SJCRH30 (cell line): ENCODE measurements at regions not wholly inside any gene's neighbourhood (a gene's known extent, or its start where the extent isn't known, plus 50 kb on each side); places are given as distances from the start of the nearest gene placed in this dataset.
A peak's percentile ranks its signal among the peaks of the same experiment; 100 is the strongest.

ENCODE experiments used
- DNase-seq, 2 experiments: peaks; one replicate each; pipeline ENCODE4 v3.0.0-alpha.2; 2015 to 2020
- H3K27ac ChIP-seq: fragments of 250-450 bp; sonication (Bioruptor Pico); 2 replicates; pipeline ENCODE4 v1.5.1; 2020; ENCODE audit warnings: mild to moderate bottlenecking, moderate library complexity
- H3K27me3 ChIP-seq: fragments of 250-450 bp; sonication (Bioruptor Pico); 2 replicates; pipeline ENCODE4 v1.5.1; 2020; ENCODE audit warnings: mild to moderate bottlenecking, moderate library complexity
- H3K36me3 ChIP-seq: fragments of 250-450 bp; sonication (Bioruptor Pico); 2 replicates; pipeline ENCODE4 v1.5.1; 2020; ENCODE audit warnings: mild to moderate bottlenecking, moderate library complexity
- H3K4me1 ChIP-seq: fragments of 250-450 bp; sonication (Bioruptor Pico); 2 replicates; pipeline ENCODE4 v1.5.1; 2020; ENCODE audit warnings: mild to moderate bottlenecking, moderate library complexity
- H3K4me3 ChIP-seq: fragments of 250-450 bp; sonication (Bioruptor Pico); 2 replicates; pipeline ENCODE4 v1.5.1; 2020; ENCODE audit warnings: mild to moderate bottlenecking, moderate library complexity
- H3K9me3 ChIP-seq: fragments of 250-450 bp; sonication (Bioruptor Pico); replicated peaks from 2 replicates; pipeline ENCODE4 v1.5.1; 2020; ENCODE audit warnings: mild to moderate bottlenecking, moderate library complexity

- no peak for DNase-seq
- Histone ChIP-seq H3K36me3 (no peaks in the 10 kb centered on the region), H3K27ac (no peak overlapping the region), H3K9me3 (no peaks in the 10 kb centered on the region), H3K4me1 (peaks cover 12% of the 10 kb centered on the region), H3K27me3 (no peaks in the 10 kb centered on the region), H3K4me3 (no peak overlapping the region)
These were observed 100.5 kb downstream of the SPTSSA start for GRCh38 chr14:34361504-34362011.

DNA sequence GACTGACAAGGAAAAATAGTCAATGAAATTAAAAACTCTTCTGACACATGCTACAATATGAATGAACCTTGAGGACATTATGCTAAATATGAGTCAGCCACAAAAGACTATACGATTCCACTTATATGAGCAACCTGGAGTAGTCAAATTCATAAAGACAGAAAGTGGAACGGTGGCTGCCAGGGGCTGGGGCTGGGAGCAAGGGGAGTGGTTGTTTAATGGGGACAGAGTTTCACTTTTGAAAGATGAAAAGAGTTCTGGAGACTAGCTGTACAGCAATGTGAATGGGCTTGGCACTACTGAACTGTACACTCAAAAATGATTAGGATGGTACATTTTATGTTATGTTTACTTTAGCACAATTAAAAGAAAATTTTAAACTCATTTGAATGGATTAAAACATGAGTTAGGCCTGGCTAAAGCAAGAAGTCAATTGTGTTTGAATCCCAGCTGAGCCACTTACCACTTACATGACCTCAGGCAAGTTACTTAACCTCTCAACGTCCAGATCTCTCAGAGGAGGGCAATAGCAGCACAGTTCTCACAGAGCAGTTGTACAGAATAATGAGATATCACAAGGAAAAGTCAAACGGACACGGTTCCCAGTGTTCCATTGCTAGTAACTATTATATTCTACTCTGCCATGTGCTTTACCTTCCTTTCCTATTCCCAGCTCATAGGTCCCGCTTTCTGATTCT lies 102.5 kb downstream of the SPTSSA start:
- H3K27me3 ChIP-seq = no peaks in the 10 kb centered on the region
- no peaks in the 10 kb centered on the region for H3K36me3 ChIP-seq
- H3K27ac ChIP-seq = peak overlapping the region; percentile 5; the same call in 1 of the 2 replicates
- no peaks in the 10 kb centered on the region for H3K9me3 ChIP-seq
- no peak overlapping the region for H3K4me3 ChIP-seq
- peak in 1 of 2 experiments; percentile 41 for DNase-seq
- peaks cover 32% of the 10 kb centered on the region for H3K4me1 ChIP-seq

- Histone ChIP-seq H3K4me1 (peaks cover 47% of the 10 kb centered on the region), H3K27ac (peak overlapping the region; percentile 98), H3K9me3 (0 out of 2 replicates have a peak, but pooled peaks cover 2% of the 10 kb centered on the region), H3K27me3 (no peaks in the 10 kb centered on the region), H3K36me3 (no peaks in the 10 kb centered on the region), H3K4me3 (no peak overlapping the region)
- peak; percentile 60 to 76 for DNase-seq
These were observed 105.8 kb downstream of the SPTSSA start for GRCh38 chr14:34356264-34356654.

- Histone ChIP-seq H3K27me3 (no peaks in the 10 kb centered on the region), H3K4me3 (no peak overlapping the region), H3K4me1 (peaks cover 47% of the 10 kb centered on the region), H3K27ac (peak overlapping the region; percentile 98), H3K9me3 (0 out of 2 replicates have a peak, but pooled peaks cover 2% of the 10 kb centered on the region), H3K36me3 (no peaks in the 10 kb centered on the region)
- DNase-seq = peak; percentile 81 to 93
These were observed 106.3 kb downstream of the SPTSSA start for GRCh38 chr14:34355584-34356263.

DNA sequence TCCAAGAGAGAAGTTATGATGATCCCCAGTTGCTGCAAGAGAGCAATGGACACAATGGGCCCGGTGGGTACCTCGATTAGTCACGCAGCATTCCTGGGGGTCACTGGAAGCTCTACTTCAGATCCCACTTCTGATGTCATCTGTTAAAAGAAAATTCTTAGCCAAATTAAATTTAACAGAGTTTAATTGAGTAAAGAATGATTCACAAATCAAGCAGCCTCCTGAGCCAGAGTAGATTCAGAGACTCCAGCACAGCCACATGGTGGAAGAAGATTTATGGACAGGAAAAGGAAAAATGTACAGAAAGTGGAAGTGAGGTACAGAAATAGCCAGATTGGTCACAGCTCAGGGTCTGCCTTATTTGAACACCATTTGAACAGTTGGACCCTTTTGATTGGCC lies 107.5 kb downstream of the SPTSSA start:
- peak overlapping the region; percentile 98 for H3K27ac ChIP-seq

DNA sequence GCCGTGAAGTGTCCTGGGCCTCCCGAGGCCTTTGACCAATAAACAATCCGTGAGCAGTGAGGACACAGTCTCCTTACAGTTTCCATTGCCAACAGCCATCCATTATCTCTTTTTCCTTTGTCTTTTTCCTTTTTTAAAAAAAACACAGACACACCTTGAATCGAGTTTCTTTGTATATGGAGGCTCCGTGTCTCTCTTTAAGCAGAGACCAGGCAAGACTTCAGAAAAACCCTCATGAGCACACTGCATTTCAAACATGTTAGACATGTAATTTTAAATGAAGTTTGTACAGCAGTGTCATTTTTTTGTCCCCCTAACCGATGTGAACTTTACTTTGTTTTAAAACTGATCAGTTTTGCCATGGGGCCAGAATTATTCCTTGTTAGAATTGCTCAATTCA lies 111.1 kb downstream of the SPTSSA start:
- Histone ChIP-seq H3K4me3 (no peak overlapping the region), H3K9me3 (peaks cover 22% of the 10 kb centered on the region), H3K4me1 (peaks cover 29% of the 10 kb centered on the region), H3K27ac (no peak overlapping the region), H3K36me3 (no peaks in the 10 kb centered on the region), H3K27me3 (no peaks in the 10 kb centered on the region)
- DNase-seq = no peak

More for the DNA sequence above, 107.5 kb downstream of the SPTSSA start:
- peak; percentile 89 to 92 for DNase-seq
- no peaks in the 10 kb centered on the region for H3K27me3 ChIP-seq
- H3K36me3 ChIP-seq = no peaks in the 10 kb centered on the region
- H3K4me1 ChIP-seq = peaks cover 43% of the 10 kb centered on the region
- peak overlapping the region; percentile 7 for H3K4me3 ChIP-seq
- 0 out of 2 replicates have a peak, but pooled peaks cover 2% of the 10 kb centered on the region for H3K9me3 ChIP-seq

GRCh38 chr14:34348592-34348991 lies 113.4 kb downstream of the SPTSSA start:
- Histone ChIP-seq H3K4me3 (no peak overlapping the region), H3K4me1 (peaks cover 5% of the 10 kb centered on the region), H3K36me3 (no peaks in the 10 kb centered on the region), H3K27me3 (no peaks in the 10 kb centered on the region), H3K27ac (no peak overlapping the region), H3K9me3 (peaks cover 34% of the 10 kb centered on the region)
- DNase-seq = no peak

DNA sequence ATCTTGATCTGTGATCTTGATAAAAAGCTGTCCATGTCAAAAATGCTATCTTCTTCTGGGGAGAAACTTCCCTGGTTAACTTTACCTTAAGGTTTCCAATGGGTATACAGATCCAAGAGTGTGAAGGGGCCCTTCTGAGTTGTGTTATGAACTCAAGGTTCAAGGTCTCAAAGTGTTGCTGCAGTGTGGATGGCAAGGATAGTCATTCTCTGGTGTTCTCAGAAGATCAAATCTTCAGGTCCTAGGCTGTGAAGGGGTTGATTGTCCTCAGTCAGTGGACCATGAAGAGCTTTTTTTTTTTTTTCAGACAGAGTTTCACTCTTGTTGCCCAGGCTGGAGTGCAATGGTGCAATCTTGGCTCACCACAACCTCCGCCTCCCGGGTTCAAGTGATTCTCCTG lies 114.4 kb downstream of the SPTSSA start:
- Histone ChIP-seq H3K27ac (no peak overlapping the region), H3K4me3 (no peak overlapping the region), H3K9me3 (peaks cover 42% of the 10 kb centered on the region), H3K4me1 (no peaks in the 10 kb centered on the region), H3K36me3 (no peaks in the 10 kb centered on the region), H3K27me3 (no peaks in the 10 kb centered on the region)
- no peak for DNase-seq

- Histone ChIP-seq H3K4me3 (no peak overlapping the region), H3K4me1 (peaks cover 3% of the 10 kb centered on the region), H3K27ac (no peak overlapping the region), H3K9me3 (peaks cover 52% of the 10 kb centered on the region), H3K36me3 (no peaks in the 10 kb centered on the region), H3K27me3 (no peaks in the 10 kb centered on the region)
- DNase-seq = no peak
These were observed 116.1 kb downstream of the SPTSSA start for GRCh38 chr14:34345718-34346465.

- Histone ChIP-seq H3K9me3 (peaks cover 53% of the 10 kb centered on the region), H3K36me3 (no peaks in the 10 kb centered on the region), H3K27me3 (no peaks in the 10 kb centered on the region), H3K4me3 (no peak overlapping the region), H3K27ac (no peak overlapping the region), H3K4me1 (peaks cover 14% of the 10 kb centered on the region)
- DNase-seq = no peak
These were observed 117.7 kb downstream of the SPTSSA start for GRCh38 chr14:34344318-34344717.

- Histone ChIP-seq H3K36me3 (no peaks in the 10 kb centered on the region), H3K4me3 (no peak overlapping the region), H3K9me3 (peaks cover 25% of the 10 kb centered on the region), H3K4me1 (peaks cover 26% of the 10 kb centered on the region), H3K27me3 (no peaks in the 10 kb centered on the region), H3K27ac (peak overlapping the region; percentile 98)
- peak; percentile 93 to 98 for DNase-seq
These were observed 121.9 kb downstream of the SPTSSA start for GRCh38 chr14:34340025-34340625.

GRCh38 chr14:34338056-34338455 lies 124.0 kb downstream of the SPTSSA start:
- H3K9me3 ChIP-seq = peaks cover 16% of the 10 kb centered on the region
- H3K27me3 ChIP-seq = no peaks in the 10 kb centered on the region
- H3K4me1 ChIP-seq = peaks cover 26% of the 10 kb centered on the region
- H3K4me3 ChIP-seq = no peak overlapping the region
- no peaks in the 10 kb centered on the region for H3K36me3 ChIP-seq
- DNase-seq = peak in 1 of 2 experiments; percentile 56
- H3K27ac ChIP-seq = peak overlapping the region; percentile 18; the same call in 1 of the 2 replicates

GRCh38 chr14:34336501-34336900 lies 125.5 kb downstream of the SPTSSA start:
- Histone ChIP-seq H3K27ac (no peak overlapping the region), H3K9me3 (peaks cover 4% of the 10 kb centered on the region), H3K4me3 (no peak overlapping the region), H3K27me3 (no peaks in the 10 kb centered on the region), H3K36me3 (no peaks in the 10 kb centered on the region), H3K4me1 (peaks cover 29% of the 10 kb centered on the region)
- no peak for DNase-seq

DNA sequence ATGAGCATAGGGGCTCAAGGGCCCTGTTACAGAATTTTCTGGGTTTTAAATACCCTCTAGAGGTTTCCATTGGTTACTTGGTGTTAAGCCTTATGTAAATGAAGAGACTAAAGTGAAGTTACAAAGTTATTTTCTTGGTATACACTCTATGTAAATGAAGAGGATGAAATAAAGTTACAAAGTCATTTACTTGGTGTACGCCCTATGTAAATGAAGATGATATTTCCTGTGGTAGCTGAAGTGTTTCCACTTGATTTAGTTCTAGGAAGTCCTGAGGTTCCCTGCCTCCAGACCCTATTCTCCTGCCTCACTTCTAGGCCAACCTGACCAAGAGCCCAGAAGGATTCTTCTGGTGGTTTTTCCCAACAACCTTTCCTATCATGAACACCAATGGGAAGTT lies 126.1 kb downstream of the SPTSSA start:
- H3K4me3 ChIP-seq = no peak overlapping the region
- peaks cover 1% of the 10 kb centered on the region for H3K9me3 ChIP-seq
- H3K27ac ChIP-seq = no peak overlapping the region
- H3K36me3 ChIP-seq = no peaks in the 10 kb centered on the region
- DNase-seq = no peak
- H3K27me3 ChIP-seq = no peaks in the 10 kb centered on the region
- H3K4me1 ChIP-seq = peaks cover 27% of the 10 kb centered on the region
